RWPE1 (cell line): ENCODE measurements at regions not wholly inside any gene's neighbourhood (a gene's known extent, or its start where the extent isn't known, plus 50 kb on each side); places are given as distances from the start of the nearest gene placed in this dataset.
"Not testable (repeated sequence)": the region's sequence is repeated elsewhere in the genome, so short reads cannot be mapped to it uniquely, and the experiment has no call there.

ENCODE experiments used
- CTCF ChIA-PET: fragments of 350-600 bp; sonication (Branson Sonifier 250); formaldehyde crosslinking; extraction: SDS; loops from one replicate; lab custom pipeline; 2021; lab: Yijun Ruan, JAX
- POLR2A ChIA-PET: fragments of 400-600 bp; formaldehyde crosslinking; extraction: SDS; loops from one replicate; lab custom pipeline; 2020; ENCODE audit warnings: antibody characterized with exemption; ENCODE audit not compliant: low non-redundant PET; lab: Yijun Ruan, JAX
- DNase-seq: peaks from one replicate; pipeline ENCODE4 v3.0.0; 2012; ENCODE audit warnings: low spot score
- H3K27ac ChIP-seq: fragments of 450-650 bp; 2 replicates; pipeline ENCODE4 v1.5.1; 2017
- CTCF ChIP-seq: fragments of 450-650 bp; conservative IDR thresholded peaks from 2 replicates; pipeline ENCODE4 v1.5.1; 2017; ENCODE audit warnings: low read depth, mild to moderate bottlenecking

GRCh38 chr12:32010631-32011336, 51.6 kb downstream of the RESF1 start:
- POLR2A ChIA-PET = no interaction called here
- no peak for DNase-seq
- TF ChIP-seq CTCF = no peak
- CTCF ChIA-PET = interaction anchor here (0.5 kb wide), 1 partner anchor 311 kb away, joined by 4 read pairs; no protein-coding TSS in a partner anchor
- H3K27ac ChIP-seq = no peak overlapping the region

- ChIA-PET POLR2A (no interaction called here), CTCF (no interaction called here)
- no peak for TF ChIP-seq CTCF
- DNase-seq = no peak
- no peak overlapping the region for H3K27ac ChIP-seq
Observed at GRCh38 chr12:32012249-32012785, 53.1 kb downstream of the RESF1 start.

- no peak overlapping the region for H3K27ac ChIP-seq
- DNase-seq = no peak
- ChIA-PET CTCF (interaction anchor here (0.6 to 0.7 kb wide), 2 partner anchors 31 to 36 kb away, joined by 3 to 6 read pairs; no protein-coding TSS in a partner anchor), POLR2A (no interaction called here)
- no peak for TF ChIP-seq CTCF
Observed at GRCh38 chr12:32015036-32015435, 55.8 kb downstream of the RESF1 start.

- DNase-seq = no peak
- TF ChIP-seq CTCF = no peak
- ChIA-PET POLR2A (no interaction called here), CTCF (interaction anchor here (0.7 kb wide), 1 partner anchor 30 kb away, joined by 3 read pairs; no protein-coding TSS in a partner anchor)
- no peak overlapping the region for H3K27ac ChIP-seq
Observed at GRCh38 chr12:32016680-32017482, 57.7 kb downstream of the RESF1 start.

GRCh38 chr12:32021346-32021773, 62.1 kb downstream of the RESF1 start:
- H3K27ac ChIP-seq = no peak overlapping the region
- TF ChIP-seq CTCF = no peak
- no peak for DNase-seq
- ChIA-PET CTCF (interaction anchor here (0.6 kb wide), 2 partner anchors 724 to 1257 kb away, joined by 3 to 8 read pairs; no protein-coding TSS in a partner anchor), POLR2A (no interaction called here)

- H3K27ac ChIP-seq, POLR2A ChIA-PET, DNase-seq: not testable (repeated sequence)
- CTCF ChIA-PET = interaction anchor here (0.6 kb wide), 1 partner anchor 723 kb away, joined by 8 read pairs; no protein-coding TSS in a partner anchor
Observed at GRCh38 chr12:32022387-32022786, 63.2 kb downstream of the RESF1 start.

GRCh38 chr12:32023861-32024260, 64.6 kb downstream of the RESF1 start:
- POLR2A ChIA-PET, DNase-seq, H3K27ac ChIP-seq: not testable (repeated sequence)
- CTCF ChIA-PET = interaction anchor here (0.7 kb wide), 1 partner anchor 16 kb away, joined by 4 read pairs; no protein-coding TSS in a partner anchor
